ENCODE measurements at regions not wholly inside any gene's neighbourhood (a gene's known extent, or its start where the extent isn't known, plus 50 kb on each side); places are given as distances from the start of the nearest gene placed in this dataset.

- no peak for TF ChIP-seq CTCF (IDR thresholded peaks at IDR 0.05)
- no peak for TF ChIP-seq POLR2A (IDR thresholded peaks at IDR 0.05)
Measured at GRCh38 chrX:122555925-122556324, 628.2 kb upstream of the GRIA3 start.
